MM.1S (cell line): ENCODE measurements at regions not wholly inside any gene's neighbourhood (a gene's known extent, or its start where the extent isn't known, plus 50 kb on each side); places are given as distances from the start of the nearest gene placed in this dataset.

Source experiments
- EZH2 ChIP-seq: fragments of 300-600 bp; sonication (generic); optimal IDR thresholded peaks from 2 replicates; pipeline ENCODE3; 2017; ENCODE audit warnings: low read depth, mild to moderate bottlenecking, antibody characterized with exemption, low read length, mixed read lengths
- EZH2phosphoT487 ChIP-seq: fragments of 300-600 bp; sonication (generic); IDR thresholded peaks from 2 replicates; pipeline ENCODE4 v1.6.1; 2018; ENCODE audit warnings: antibody characterized with exemption, low read length
- TF ChIP-seq, protein P1 (sequence below): fragments of 300-600 bp; sonication (generic); IDR thresholded peaks from 2 replicates; pipeline ENCODE4 v1.5.1; 2016; ENCODE audit warnings: antibody characterized with exemption, low read length, mixed read lengths

DNA sequence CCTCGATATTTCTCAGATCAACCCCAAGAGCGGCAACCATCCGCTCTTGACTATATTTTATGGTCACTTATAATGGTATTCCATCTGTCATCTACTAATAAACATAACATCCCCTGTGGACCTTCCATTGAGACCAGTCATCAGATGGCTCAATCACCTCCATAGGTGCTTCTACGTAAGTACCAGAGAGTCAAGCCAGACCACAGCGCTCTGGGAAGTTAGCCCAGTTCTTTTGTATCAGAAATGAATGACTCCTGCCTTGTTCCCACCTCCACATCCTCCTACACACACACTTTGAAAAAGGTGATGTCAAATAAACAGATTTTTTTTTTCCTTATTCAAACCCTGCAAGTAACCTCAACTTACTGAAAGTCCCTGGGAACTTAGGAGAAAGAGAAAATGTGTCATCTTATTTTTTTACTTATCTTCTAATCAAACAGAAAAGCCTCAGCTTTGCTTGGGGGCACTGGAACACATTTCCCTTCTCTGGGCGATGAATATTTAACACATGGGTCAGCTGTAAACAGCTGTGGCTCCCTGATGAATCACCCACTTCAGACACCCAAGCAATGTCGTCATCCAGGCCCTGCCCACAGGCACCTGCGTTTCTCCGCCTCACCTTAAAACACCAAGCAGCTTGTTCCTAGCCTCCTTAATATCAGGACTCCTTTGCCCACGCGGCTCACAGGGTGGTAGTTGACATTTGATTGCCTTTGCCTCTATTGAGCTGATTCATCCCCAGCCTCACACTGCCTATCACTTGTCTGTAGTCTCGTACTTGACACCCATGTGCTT lies 121.4 kb upstream of the LY86 start:
- TF ChIP-seq EZH2phosphoT487, result no peak
- TF ChIP-seq, protein P1, sequence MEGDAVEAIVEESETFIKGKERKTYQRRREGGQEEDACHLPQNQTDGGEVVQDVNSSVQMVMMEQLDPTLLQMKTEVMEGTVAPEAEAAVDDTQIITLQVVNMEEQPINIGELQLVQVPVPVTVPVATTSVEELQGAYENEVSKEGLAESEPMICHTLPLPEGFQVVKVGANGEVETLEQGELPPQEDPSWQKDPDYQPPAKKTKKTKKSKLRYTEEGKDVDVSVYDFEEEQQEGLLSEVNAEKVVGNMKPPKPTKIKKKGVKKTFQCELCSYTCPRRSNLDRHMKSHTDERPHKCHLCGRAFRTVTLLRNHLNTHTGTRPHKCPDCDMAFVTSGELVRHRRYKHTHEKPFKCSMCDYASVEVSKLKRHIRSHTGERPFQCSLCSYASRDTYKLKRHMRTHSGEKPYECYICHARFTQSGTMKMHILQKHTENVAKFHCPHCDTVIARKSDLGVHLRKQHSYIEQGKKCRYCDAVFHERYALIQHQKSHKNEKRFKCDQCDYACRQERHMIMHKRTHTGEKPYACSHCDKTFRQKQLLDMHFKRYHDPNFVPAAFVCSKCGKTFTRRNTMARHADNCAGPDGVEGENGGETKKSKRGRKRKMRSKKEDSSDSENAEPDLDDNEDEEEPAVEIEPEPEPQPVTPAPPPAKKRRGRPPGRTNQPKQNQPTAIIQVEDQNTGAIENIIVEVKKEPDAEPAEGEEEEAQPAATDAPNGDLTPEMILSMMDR, result no peak
- no peak for TF ChIP-seq EZH2
